ENCODE measurements at regions not wholly inside any gene's neighbourhood (a gene's known extent, or its start where the extent isn't known, plus 50 kb on each side); places are given as distances from the start of the nearest gene placed in this dataset.

- in situ Hi-C loops (cut with MboI; ENCODE audit: low sequenced_read_pairs, unreplicated experiment) = no loop called here
- TF ChIP-seq, protein P1, sequence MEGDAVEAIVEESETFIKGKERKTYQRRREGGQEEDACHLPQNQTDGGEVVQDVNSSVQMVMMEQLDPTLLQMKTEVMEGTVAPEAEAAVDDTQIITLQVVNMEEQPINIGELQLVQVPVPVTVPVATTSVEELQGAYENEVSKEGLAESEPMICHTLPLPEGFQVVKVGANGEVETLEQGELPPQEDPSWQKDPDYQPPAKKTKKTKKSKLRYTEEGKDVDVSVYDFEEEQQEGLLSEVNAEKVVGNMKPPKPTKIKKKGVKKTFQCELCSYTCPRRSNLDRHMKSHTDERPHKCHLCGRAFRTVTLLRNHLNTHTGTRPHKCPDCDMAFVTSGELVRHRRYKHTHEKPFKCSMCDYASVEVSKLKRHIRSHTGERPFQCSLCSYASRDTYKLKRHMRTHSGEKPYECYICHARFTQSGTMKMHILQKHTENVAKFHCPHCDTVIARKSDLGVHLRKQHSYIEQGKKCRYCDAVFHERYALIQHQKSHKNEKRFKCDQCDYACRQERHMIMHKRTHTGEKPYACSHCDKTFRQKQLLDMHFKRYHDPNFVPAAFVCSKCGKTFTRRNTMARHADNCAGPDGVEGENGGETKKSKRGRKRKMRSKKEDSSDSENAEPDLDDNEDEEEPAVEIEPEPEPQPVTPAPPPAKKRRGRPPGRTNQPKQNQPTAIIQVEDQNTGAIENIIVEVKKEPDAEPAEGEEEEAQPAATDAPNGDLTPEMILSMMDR (IDR thresholded peaks at IDR 0.05; ENCODE audit: borderline replicate concordance, control extremely low read depth, extremely low read depth, insufficient read depth, missing control alignments) = no peak
- DNase-seq (ENCODE audit: low spot score) = no peak
These were observed 1075.3 kb downstream of the ADGRL3 start for GRCh38 chr4:62275470-62275869.

GRCh38 chr4:62274782-62275181 is 1074.7 kb downstream of the ADGRL3 start:
- in situ Hi-C loops (cut with MboI; ENCODE audit: low sequenced_read_pairs, unreplicated experiment) = no loop called here
- DNase-seq (ENCODE audit: low spot score) = no peak
- TF ChIP-seq, protein P1 (IDR thresholded peaks at IDR 0.05; ENCODE audit: borderline replicate concordance, control extremely low read depth, extremely low read depth, insufficient read depth, missing control alignments) = no peak

DNA sequence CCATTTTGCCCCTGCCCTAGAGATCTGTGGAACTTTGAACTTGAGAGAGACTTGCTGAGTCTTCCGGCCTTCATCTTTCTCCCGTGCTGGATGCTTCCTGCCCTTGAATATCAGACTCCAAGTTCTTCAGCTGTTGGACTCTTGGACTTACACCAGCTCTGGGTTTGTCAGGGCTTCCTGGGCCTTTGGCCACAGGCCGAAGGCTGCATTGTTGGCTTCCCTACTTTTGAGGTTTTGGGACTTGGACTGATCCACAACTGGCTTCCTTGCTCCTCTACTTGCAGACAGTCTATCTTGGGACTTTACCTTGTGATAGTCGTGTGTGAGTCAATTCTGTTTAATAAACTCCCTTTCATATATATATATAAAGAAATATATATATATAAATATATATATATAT is 1071.0 kb downstream of the ADGRL3 start:
- in situ Hi-C loops (cut with MboI; ENCODE audit: low sequenced_read_pairs, unreplicated experiment) = no loop called here
- no peak for DNase-seq (ENCODE audit: low spot score)
- TF ChIP-seq, protein P1 (IDR thresholded peaks at IDR 0.05; ENCODE audit: borderline replicate concordance, control extremely low read depth, extremely low read depth, insufficient read depth, missing control alignments) = no peak

GRCh38 chr4:62269918-62270317 is 1069.8 kb downstream of the ADGRL3 start:
- in situ Hi-C loops (cut with MboI; ENCODE audit: low sequenced_read_pairs, unreplicated experiment) = no loop called here
- no peak for DNase-seq (ENCODE audit: low spot score)
- TF ChIP-seq, protein P1 (IDR thresholded peaks at IDR 0.05; ENCODE audit: borderline replicate concordance, control extremely low read depth, extremely low read depth, insufficient read depth, missing control alignments) = no peak

DNA sequence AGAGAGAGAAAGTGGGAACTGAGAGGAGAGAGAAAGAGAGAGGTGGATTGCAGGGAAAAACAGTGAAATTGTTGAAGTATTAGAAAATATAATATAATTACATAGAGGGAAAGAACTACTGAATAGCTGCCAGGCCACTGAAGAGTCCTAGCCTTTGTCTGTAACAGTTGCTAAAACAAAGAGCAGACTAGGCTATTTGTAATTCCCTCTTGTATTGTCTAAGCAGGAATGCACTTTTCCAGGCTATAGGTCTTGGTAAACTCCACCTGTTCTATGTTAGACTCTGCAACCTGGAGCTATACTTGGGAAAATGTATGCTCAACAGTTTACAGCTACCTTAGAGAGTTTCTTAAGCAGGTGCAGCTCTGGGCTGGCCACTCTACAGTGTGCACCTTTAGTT is 1063.3 kb downstream of the ADGRL3 start:
- TF ChIP-seq, protein P1 (IDR thresholded peaks at IDR 0.05; ENCODE audit: borderline replicate concordance, control extremely low read depth, extremely low read depth, insufficient read depth, missing control alignments) = no peak
- no peak for DNase-seq (ENCODE audit: low spot score)
- in situ Hi-C loops (cut with MboI; ENCODE audit: low sequenced_read_pairs, unreplicated experiment) = no loop called here

DNA sequence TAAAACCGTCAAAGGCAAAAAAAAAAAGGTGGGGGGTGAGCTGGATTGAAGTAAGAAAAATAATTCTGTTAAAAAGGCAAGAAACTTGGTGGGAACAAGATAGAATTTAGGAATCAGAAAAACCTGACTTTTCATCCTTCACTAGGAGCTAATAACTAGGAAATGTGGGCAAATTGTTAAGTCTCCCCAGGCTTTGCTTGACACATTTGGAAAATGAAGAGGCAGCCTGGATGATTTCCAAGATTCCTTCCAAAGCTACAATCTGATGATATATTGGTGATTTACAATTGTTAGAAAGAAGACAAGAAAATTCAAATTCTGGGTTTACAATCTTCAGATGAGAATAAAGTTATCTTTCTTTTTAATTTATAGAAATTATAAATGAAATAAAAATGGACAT is 1062.5 kb downstream of the ADGRL3 start:
- in situ Hi-C loops (cut with MboI; ENCODE audit: low sequenced_read_pairs, unreplicated experiment) = no loop called here
- TF ChIP-seq, protein P1 (IDR thresholded peaks at IDR 0.05; ENCODE audit: borderline replicate concordance, control extremely low read depth, extremely low read depth, insufficient read depth, missing control alignments) = no peak
- no peak for DNase-seq (ENCODE audit: low spot score)

DNA sequence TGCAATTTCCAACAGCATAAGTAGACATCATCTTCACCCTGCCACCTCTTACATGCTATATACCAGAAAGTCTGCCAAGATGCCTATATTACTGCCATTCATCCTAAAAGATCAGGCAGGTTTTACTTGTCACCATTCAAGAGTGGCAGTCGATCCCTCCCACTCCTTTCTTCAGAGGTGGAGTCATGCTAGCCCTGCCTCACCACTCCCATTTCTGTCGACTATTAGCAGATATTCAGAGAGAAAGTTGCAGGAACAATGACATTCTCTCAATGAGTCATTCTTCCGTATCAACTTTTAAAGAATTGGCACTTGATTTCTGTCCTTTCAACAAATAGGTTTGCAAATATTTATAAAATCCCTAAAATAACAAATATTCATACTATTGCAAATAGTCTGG is 1060.1 kb downstream of the ADGRL3 start:
- in situ Hi-C loops (cut with MboI; ENCODE audit: low sequenced_read_pairs, unreplicated experiment) = no loop called here
- TF ChIP-seq, protein P1 (IDR thresholded peaks at IDR 0.05; ENCODE audit: borderline replicate concordance, control extremely low read depth, extremely low read depth, insufficient read depth, missing control alignments) = no peak
- DNase-seq (ENCODE audit: low spot score) = no peak
